Pulmonary artery endothelial cell (primary cell): ENCODE measurements at regions not wholly inside any gene's neighbourhood (a gene's known extent, or its start where the extent isn't known, plus 50 kb on each side); places are given as distances from the start of the nearest gene placed in this dataset.
"Not testable (repeated sequence)": the region's sequence is repeated elsewhere in the genome, so short reads cannot be mapped to it uniquely, and the experiment has no call there.

Source experiments
- DNase-seq: peaks from one replicate; pipeline ENCODE4 v3.0.0-alpha.2; 2011; ENCODE audit warnings: low read depth, low spot score

- DNase-seq, result no peak
These were observed 61.0 kb upstream of the ST3GAL6 start for GRCh38 chr3:98702166-98702565.

GRCh38 chr3:98705212-98705611 is 57.9 kb upstream of the ST3GAL6 start:
- no peak for DNase-seq

GRCh38 chr3:98705694-98706093 is 57.4 kb upstream of the ST3GAL6 start:
- no peak for DNase-seq

GRCh38 chr3:98708681-98709080 is 54.5 kb upstream of the ST3GAL6 start:
- DNase-seq, result not testable (repeated sequence)

- no peak for DNase-seq
These were observed 53.7 kb upstream of the ST3GAL6 start for GRCh38 chr3:98709441-98709840.

- no peak for DNase-seq
These were observed 53.0 kb upstream of the ST3GAL6 start for GRCh38 chr3:98710067-98710659.

- no peak for DNase-seq
These were observed 51.7 kb upstream of the ST3GAL6 start for GRCh38 chr3:98711426-98711825.

GRCh38 chr3:98712726-98713125 is 50.4 kb upstream of the ST3GAL6 start:
- DNase-seq, result no peak

- not testable (repeated sequence) for DNase-seq
These were observed 49.8 kb upstream of the ST3GAL6 start for GRCh38 chr3:98713332-98713731.
